ENCODE measurements at regions not wholly inside any gene's neighbourhood (a gene's known extent, or its start where the extent isn't known, plus 50 kb on each side); places are given as distances from the start of the nearest gene placed in this dataset.

DNA sequence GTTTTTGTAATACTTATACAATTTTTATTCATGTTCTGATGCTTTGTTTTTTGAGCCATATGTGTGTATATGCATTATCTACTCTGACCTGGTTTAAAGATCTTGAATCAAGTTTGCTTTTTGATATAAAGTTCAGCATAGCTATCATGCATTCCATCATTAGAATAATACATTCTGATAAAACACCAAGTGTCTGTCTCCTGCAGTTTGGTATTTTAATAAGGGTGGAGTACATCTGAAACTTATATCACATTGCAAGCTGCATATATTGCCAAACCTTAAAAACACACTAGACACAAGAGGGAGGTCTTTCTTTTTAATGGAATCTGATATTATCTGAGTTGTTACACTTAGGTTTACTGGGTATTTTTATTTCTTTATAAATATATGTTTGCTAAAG is 102.8 kb upstream of the ADAMTSL1 start:
- DNase-seq (no peak), ATAC-seq (no peak)
- H3K36me3 Mint-ChIP-seq (ENCODE audit: low read depth): no peaks in the 10 kb centered on the region
- peaks cover under 1% of the 10 kb centered on the region for H3K27me3 Mint-ChIP-seq
- H3K27ac Mint-ChIP-seq: no peak overlapping the region
- no peaks in the 10 kb centered on the region for H3K4me1 Mint-ChIP-seq
- peaks cover 2% of the 10 kb centered on the region for H3K9me3 Mint-ChIP-seq
- H3K4me3 Mint-ChIP-seq: no peak overlapping the region

DNA sequence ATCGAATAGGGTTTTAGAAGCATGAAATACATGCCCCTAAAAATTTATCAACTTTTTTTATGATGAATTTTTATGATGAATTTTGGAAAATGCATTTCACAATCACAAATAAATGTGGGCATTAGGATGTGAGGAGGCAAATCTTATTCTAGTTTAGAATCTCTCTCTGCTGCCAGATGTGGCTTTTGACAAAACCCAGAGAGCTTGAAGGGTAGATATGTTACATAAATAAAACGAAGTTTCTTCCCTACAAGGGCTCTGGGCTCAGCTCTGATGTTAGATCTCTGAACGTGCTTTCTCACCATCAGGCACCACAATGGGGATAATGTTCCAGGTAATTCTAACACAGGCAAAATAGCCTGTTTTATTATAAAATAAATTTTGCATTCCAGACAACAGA is 102.3 kb upstream of the ADAMTSL1 start:
- H3K4me3 Mint-ChIP-seq: no peak overlapping the region
- H3K9me3 Mint-ChIP-seq: peaks cover 4% of the 10 kb centered on the region
- no peak overlapping the region for H3K27ac Mint-ChIP-seq
- no peaks in the 10 kb centered on the region for H3K36me3 Mint-ChIP-seq (ENCODE audit: low read depth)
- ATAC-seq: no peak
- no peaks in the 10 kb centered on the region for H3K4me1 Mint-ChIP-seq
- H3K27me3 Mint-ChIP-seq: peaks cover 1% of the 10 kb centered on the region
- DNase-seq: no peak

DNA sequence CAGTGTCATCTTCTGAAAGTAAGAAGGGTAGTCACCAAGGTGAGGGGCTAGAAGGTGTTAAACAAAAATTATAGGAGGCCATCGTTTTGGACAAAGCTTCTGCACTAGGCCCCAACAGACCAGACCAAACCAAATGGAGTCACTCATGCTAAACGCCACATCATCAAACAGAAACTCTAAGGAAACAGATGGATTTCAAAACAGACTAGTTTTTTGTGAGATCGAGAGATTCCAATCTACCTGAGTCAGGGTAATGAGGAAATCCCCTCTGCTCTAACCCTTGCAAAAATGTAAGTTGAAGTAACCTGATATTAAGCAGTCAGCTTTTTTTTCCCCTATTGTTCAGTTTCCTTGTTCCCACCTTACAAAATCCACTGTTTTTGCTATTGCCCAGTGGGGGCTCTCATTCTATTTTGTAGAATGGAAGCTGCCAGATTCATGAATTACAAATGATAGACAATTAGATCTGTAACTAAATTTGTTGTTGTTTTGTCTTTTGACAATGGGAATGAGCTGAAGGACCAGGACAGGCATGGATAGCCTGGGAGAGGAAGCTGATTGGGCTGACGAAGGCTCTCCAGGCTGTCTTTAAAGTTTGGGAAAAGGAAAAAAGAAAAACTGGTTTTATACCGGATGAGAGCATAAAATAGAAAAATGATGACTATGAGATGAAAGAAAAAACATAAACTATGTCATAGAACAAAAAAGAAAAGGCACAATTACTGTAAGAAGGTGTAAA is 94.7 kb upstream of the ADAMTSL1 start:
- Mint-ChIP-seq H3K36me3 (ENCODE audit: low read depth) (no peaks in the 10 kb centered on the region), H3K9me3 (peaks cover 8% of the 10 kb centered on the region), H3K27ac (no peak overlapping the region), H3K4me1 (no peaks in the 10 kb centered on the region), H3K27me3 (peaks cover 1% of the 10 kb centered on the region), H3K4me3 (no peak overlapping the region)
- DNase-seq (no peak), ATAC-seq (no peak)

DNA sequence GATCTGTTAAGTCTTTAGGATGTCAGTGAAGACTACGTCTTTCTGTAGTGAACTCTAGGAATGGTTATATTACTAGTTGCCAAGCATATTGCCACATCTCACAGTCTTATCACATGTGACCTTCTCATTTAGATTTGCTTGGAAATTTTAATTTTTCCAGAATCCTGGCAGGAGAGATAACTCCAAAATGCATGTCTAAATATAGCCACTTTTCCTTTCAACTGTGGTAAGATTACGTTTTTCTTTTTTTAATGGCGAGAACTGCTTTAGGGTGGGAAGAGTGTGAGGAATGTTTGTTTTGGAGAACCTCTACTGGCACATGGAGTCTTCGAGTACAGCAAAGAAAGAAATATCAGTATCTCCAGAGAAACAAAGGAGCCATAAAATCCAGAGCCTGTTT is 91.7 kb upstream of the ADAMTSL1 start:
- ATAC-seq: no peak
- DNase-seq: no peak
- Mint-ChIP-seq H3K4me3 (no peak overlapping the region), H3K27ac (no peak overlapping the region), H3K27me3 (no peaks in the 10 kb centered on the region), H3K36me3 (ENCODE audit: low read depth) (no peaks in the 10 kb centered on the region), H3K9me3 (peaks cover 4% of the 10 kb centered on the region), H3K4me1 (no peaks in the 10 kb centered on the region)

DNA sequence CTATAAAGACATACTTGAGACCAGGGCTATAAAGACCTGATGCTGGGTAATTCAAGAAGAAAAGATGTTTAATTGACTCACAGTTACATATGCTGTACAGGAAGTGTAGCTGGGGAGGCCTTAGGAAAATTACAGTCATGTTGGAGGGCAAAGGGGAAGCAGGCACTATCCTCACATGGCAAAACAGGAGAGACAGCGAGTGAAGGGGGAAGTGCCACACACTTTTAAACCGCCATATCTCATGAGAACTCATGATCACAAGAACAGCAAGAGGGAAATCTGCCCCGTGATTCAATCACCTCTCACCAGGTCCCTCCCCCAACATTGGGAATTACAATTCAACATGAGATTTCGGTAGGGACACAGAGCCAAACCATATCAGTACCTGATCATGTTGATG is 89.9 kb upstream of the ADAMTSL1 start:
- DNase-seq (no peak), ATAC-seq (no peak)
- Mint-ChIP-seq H3K9me3 (no peaks in the 10 kb centered on the region), H3K36me3 (ENCODE audit: low read depth) (no peaks in the 10 kb centered on the region), H3K27me3 (no peaks in the 10 kb centered on the region), H3K4me3 (no peak overlapping the region), H3K4me1 (no peaks in the 10 kb centered on the region), H3K27ac (no peak overlapping the region)

DNA sequence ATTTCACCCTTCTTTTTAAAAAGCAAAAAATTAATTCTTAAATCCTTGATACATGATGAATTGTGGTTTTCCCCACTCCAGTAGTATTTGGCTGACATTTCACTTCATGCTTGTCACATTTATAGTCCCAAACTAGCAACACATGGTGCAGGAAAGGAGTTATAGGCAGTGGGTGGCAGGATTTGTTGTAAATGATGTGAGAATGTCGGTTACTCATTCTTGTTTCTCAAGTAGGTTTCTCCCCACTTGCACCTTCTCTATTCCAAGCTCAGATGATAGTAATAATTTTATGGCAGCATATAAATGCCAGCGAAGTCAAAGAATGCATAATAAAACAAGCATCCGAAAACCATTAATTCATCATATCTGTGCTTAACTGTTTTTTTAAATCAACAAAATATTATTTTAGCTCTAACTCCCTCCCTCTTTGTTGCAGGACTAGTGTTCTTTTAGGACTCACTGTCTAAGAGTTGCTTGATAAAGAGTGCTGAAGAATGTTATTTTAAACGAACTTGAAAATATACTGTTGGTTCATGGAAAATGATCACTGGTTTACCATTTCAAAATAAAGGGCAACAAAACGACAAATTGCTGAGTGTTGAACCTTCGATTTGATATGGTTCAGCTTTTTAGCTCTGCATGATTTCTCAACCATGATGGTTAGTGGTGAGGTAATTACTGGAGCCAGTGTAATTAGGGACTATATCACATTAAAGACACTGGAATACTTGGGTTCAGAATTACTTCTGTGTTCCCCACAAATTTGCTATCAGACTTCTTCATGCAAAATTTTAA is 88.1 kb upstream of the ADAMTSL1 start:
- no peaks in the 10 kb centered on the region for H3K9me3 Mint-ChIP-seq
- H3K4me3 Mint-ChIP-seq: no peak overlapping the region
- no peak overlapping the region for H3K27ac Mint-ChIP-seq
- no peak for DNase-seq
- H3K4me1 Mint-ChIP-seq: no peaks in the 10 kb centered on the region
- no peak for ATAC-seq
- H3K36me3 Mint-ChIP-seq (ENCODE audit: low read depth): no peaks in the 10 kb centered on the region
- H3K27me3 Mint-ChIP-seq: no peaks in the 10 kb centered on the region

DNA sequence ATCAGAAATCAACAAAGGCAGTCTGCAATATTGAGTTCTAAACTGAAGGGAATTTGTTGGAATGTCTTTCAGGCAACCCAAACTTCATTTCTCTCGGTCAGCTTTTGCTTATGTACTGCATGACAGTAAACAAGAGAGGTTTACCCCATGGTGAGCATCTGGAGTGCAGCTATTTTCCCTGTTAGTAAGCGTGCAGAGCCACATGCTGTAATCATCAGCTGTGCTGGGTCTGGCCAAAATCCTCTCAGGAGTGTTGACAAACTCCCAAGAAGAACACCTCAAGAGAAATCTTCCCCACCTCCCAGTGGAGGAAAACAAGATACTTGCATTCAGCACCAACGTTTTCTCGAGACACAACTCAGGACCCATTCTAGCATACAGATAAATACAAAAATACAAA is 83.6 kb upstream of the ADAMTSL1 start:
- H3K36me3 Mint-ChIP-seq (ENCODE audit: low read depth): no peaks in the 10 kb centered on the region
- H3K27ac Mint-ChIP-seq: no peak overlapping the region
- H3K27me3 Mint-ChIP-seq: no peaks in the 10 kb centered on the region
- no peak overlapping the region for H3K4me3 Mint-ChIP-seq
- H3K9me3 Mint-ChIP-seq: no peaks in the 10 kb centered on the region
- DNase-seq (no peak), ATAC-seq (no peak)
- no peaks in the 10 kb centered on the region for H3K4me1 Mint-ChIP-seq

DNA sequence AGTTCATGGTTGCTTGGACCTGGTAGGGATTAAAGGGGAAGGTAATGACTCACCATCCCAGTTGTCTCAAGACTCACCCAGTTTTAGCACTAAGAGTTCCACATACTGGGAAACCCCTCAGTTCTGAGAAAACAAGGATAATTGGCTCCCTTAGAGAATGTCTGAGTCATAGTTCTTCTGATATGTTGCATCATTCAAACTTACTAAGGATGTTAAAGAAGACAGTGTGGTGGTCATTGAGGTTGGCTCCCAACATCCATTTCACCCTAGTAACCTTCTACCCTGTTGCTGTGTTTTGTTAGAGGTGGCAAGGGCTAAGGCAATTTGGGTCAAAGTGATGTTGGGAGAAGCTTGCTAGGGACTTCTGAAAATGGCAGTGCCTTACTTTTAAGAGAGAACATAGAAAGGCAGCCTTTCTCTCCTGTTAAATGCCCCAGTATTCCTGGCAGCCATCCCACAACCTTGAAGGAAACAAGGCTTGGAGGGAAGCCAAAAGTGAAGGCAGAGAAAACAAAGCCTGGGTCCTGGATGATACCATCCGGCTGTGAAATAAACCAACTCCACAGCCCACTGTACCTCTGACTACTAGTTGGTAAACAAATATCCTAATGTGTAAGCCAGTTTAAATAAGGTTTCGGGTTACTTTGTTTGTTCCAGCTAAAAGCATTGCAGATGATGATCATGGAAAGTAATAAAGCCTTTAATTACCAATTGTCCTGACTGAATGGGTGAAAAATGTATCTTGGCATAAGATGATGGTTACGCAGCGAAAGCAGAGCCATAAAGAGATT is 80.4 kb upstream of the ADAMTSL1 start:
- no peak for ATAC-seq
- Mint-ChIP-seq H3K36me3 (ENCODE audit: low read depth) (no peaks in the 10 kb centered on the region), H3K9me3 (no peaks in the 10 kb centered on the region), H3K4me3 (no peak overlapping the region), H3K27me3 (no peaks in the 10 kb centered on the region), H3K4me1 (no peaks in the 10 kb centered on the region), H3K27ac (no peak overlapping the region)
- no peak for DNase-seq

DNA sequence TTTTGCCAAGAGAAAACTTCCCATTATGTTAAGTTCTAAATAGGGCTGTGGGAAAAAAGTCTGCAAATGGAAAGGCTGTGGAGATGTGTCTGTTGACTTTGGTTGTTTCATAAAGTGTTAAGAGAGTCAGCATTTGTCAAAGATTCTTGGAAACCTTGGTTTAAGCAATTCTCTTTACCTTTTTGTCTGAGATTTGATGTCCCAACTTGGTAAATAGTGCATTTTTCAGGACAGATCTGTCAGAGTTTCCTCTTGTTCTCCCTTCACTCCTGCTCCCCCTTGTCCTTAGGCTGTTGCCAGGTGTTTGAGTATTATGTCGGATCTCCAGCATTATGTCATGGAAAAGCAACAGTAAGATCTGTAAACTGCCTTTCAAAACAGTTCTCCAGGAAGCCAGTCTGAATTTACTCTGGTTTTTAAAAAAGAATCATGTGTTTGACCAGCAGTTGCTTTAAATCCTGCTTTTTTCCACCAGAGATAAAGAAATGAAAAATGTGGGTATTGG is 79.1 kb upstream of the ADAMTSL1 start:
- Mint-ChIP-seq H3K4me3 (no peak overlapping the region), H3K36me3 (ENCODE audit: low read depth) (no peaks in the 10 kb centered on the region), H3K27ac (no peak overlapping the region), H3K4me1 (no peaks in the 10 kb centered on the region), H3K9me3 (no peaks in the 10 kb centered on the region), H3K27me3 (no peaks in the 10 kb centered on the region)
- ATAC-seq (no peak), DNase-seq (no peak)

DNA sequence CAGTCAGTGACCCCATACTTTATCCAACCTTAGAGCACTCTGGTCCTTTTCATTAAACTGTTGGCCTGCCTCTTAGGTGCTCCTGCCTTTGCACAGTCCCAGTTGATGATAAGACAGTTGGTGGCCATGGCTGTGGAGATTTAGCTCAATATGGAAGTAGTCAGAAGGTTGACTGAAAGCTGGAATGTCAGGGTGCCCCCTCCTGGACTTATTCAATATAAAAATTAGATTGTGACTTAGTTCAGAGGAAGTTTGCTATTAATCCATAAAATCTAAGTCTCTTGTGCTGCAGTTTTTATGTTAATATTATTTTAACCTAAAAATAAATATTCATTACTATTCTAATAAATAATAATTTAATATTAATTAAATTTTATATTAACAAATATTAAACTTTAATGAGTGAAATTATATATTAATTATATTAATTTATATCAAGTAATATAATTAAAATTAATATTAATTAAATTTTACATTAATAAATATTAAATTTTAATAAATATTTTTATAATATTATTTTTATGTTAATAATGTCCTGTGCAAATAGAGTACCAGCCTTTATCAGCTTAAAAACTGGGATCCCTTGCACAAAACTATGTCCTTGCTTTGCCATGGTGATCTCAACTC is 77.7 kb upstream of the ADAMTSL1 start:
- no peak overlapping the region for H3K4me3 Mint-ChIP-seq
- H3K36me3 Mint-ChIP-seq (ENCODE audit: low read depth): no peaks in the 10 kb centered on the region
- H3K9me3 Mint-ChIP-seq: no peaks in the 10 kb centered on the region
- no peaks in the 10 kb centered on the region for H3K4me1 Mint-ChIP-seq
- no peak for DNase-seq
- H3K27me3 Mint-ChIP-seq: no peaks in the 10 kb centered on the region
- no peak overlapping the region for H3K27ac Mint-ChIP-seq
- no peak for ATAC-seq

DNA sequence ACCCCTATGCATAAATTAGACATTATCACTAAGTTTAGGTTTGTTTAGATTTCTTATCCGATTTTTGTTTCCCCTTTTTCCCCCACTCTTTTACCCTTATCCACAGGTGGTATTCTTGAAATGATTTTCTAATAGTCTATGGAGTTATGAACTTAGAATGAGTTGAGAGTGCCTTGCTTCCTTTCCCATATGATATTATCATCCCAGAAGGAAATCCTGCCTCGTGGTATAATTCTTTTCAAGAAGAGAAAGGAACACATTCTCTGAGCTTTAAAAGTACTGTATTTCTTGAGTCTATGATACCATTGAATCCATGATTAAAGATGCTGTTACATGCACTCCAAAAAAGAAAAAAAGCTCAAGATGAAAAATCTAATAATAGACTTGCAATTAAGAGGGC is 76.9 kb upstream of the ADAMTSL1 start:
- ATAC-seq (no peak), DNase-seq (no peak)
- Mint-ChIP-seq H3K27ac (no peak overlapping the region), H3K27me3 (no peaks in the 10 kb centered on the region), H3K4me1 (no peaks in the 10 kb centered on the region), H3K9me3 (no peaks in the 10 kb centered on the region), H3K4me3 (no peak overlapping the region), H3K36me3 (ENCODE audit: low read depth) (no peaks in the 10 kb centered on the region)

DNA sequence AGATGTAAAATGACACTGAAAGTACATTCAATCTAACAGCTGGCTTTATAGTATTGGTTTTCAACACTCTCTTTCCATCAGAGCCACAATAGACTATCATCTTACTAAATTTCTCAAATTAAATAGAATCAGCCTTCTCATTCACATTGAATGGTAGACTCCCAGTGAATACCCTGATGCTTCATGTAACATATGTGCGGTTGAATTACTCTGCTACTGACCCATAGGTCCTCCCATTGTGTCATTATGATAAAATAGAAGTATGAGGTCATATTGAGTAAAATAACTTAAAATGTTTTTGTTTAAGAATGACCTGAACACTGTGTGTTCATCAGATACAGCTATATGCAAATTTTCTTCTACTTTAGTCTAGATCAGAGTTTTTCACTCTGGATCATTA is 75.9 kb upstream of the ADAMTSL1 start:
- H3K27me3 Mint-ChIP-seq: no peaks in the 10 kb centered on the region
- DNase-seq: no peak
- no peaks in the 10 kb centered on the region for H3K36me3 Mint-ChIP-seq (ENCODE audit: low read depth)
- no peak overlapping the region for H3K4me3 Mint-ChIP-seq
- no peaks in the 10 kb centered on the region for H3K4me1 Mint-ChIP-seq
- no peak for ATAC-seq
- H3K9me3 Mint-ChIP-seq: no peaks in the 10 kb centered on the region
- no peak overlapping the region for H3K27ac Mint-ChIP-seq

DNA sequence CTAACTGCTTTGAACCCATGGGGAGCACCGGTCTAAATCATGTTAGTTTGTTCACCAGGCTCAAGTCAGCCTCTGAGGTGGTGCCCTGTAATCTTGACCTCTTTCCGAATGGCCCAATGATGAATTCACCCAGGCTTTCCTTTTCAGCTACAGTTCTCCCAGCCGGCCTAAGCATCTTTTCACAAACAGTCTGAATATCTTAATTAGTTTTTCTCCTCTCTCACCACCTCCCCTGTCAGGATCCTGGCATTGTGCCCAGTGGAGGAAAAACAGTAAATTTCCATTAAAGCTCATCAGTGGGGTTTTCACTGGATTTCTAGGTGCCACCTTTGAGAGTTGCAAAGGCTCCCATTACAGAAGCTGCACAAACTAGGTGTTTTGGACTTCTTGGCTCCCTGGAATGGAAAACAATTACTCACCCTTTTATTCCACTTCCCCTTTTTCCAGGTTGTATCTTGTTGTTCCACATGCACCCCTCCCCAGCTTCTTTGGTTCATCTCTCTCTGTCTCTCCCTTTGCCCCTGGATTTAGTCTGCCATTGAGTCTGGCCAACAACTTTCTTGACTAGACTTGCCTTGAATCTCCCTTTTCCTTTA is 69.4 kb upstream of the ADAMTSL1 start:
- Mint-ChIP-seq H3K9me3 (no peaks in the 10 kb centered on the region), H3K4me3 (no peak overlapping the region), H3K4me1 (no peaks in the 10 kb centered on the region), H3K27me3 (peaks cover 2% of the 10 kb centered on the region), H3K27ac (no peak overlapping the region), H3K36me3 (ENCODE audit: low read depth) (no peaks in the 10 kb centered on the region)
- ATAC-seq: no peak
- DNase-seq: no peak

DNA sequence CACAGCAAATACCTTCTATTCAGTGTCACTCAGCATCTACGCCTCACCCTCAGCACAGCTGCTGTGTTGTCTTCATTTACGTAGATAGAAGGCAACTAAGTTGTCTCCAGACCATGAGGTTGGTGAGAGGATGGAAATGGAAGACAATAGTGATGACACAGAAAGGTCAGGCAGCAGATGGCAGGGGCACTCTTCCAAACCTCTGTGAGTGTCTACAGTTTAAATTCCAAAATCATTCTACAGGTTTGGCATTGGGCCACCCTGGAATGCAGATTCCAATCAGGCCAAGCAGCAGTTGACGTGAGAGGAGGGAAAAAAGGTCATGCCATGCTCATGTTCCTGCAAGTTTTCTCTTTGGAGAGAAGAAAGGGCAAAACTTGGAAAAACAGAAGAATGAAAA is 68.7 kb upstream of the ADAMTSL1 start:
- Mint-ChIP-seq H3K27me3 (peaks cover 2% of the 10 kb centered on the region), H3K36me3 (ENCODE audit: low read depth) (no peaks in the 10 kb centered on the region), H3K4me3 (no peak overlapping the region), H3K4me1 (no peaks in the 10 kb centered on the region), H3K9me3 (no peaks in the 10 kb centered on the region), H3K27ac (no peak overlapping the region)
- ATAC-seq: no peak
- no peak for DNase-seq

All from activated naive CD8-positive, alpha-beta T cell treated with anti-CD3 and anti-CD28 coated beads, Interleukin-2, amount 50 U/mL, for 24 hours (primary cell).